Uterus (tissue), 3 donors: ENCODE measurements at regions not wholly inside any gene's neighbourhood (a gene's known extent, or its start where the extent isn't known, plus 50 kb on each side); places are given as distances from the start of the nearest gene placed in this dataset.

Source experiments
- DNase-seq, 2 donors: peaks; one replicate each; pipeline ENCODE4 v3.0.0-alpha.2; 2019 to 2020
- H3K27ac ChIP-seq, 2 donors: fragments of 200-600 bp; sonication (generic); 1 replicate in 1 of 2; 2 replicates in 1 of 2; pipeline ENCODE4 v1.5.1; 2016 to 2018
- H3K27me3 ChIP-seq, 2 donors: fragments of 200-600 bp; sonication (generic); one replicate each; pipeline ENCODE4 v1.5.1; 2018 to 2019; ENCODE audit warnings: control low read depth in 1 of 2
- H3K36me3 ChIP-seq, 2 donors: fragments of 200-600 bp; sonication (generic); one replicate each; pipeline ENCODE4 v1.5.1; 2019; ENCODE audit warnings: control low read depth in 1 of 2
- H3K4me1 ChIP-seq, 2 donors: fragments of 200-600 bp; sonication (generic); one replicate each; pipeline ENCODE4 v1.5.1; 2018 to 2019; ENCODE audit warnings: control low read depth in 1 of 2
- H3K4me3 ChIP-seq, 2 donors: fragments of 200-600 bp; sonication (generic); 1 replicate in 1 of 2; 2 replicates in 1 of 2; pipeline ENCODE4 v1.5.1; 2018 to 2019; ENCODE audit warnings: mild to moderate bottlenecking in 1 of 2
- H3K9me3 ChIP-seq, 2 donors: fragments of 200-600 bp; sonication (generic); one replicate each; pipeline ENCODE4 v1.5.1; 2019; ENCODE audit warnings: control low read depth in 1 of 2
- CTCF ChIP-seq, 4 experiments: fragments of 200-600 bp in 2 of 4; fragments of 450-650 bp in 2 of 4; sonication (generic) in 2 of 4; IDR thresholded peaks; one replicate each; pipeline ENCODE4 v1.5.1; 2016 to 2019; ENCODE audit warnings: antibody characterized with exemption in 4 of 4, mild to moderate bottlenecking in 2 of 4, moderate library complexity in 1 of 4
- POLR2A ChIP-seq, 2 donors: fragments of 450-650 bp; IDR thresholded peaks; one replicate each; pipeline ENCODE4 v1.6.1; 2016; ENCODE audit warnings: antibody characterized with exemption in 2 of 2, mild to moderate bottlenecking in 1 of 2, moderate library complexity in 1 of 2
- intact Hi-C: fragments of 100-400 bp; cut with DNase I; formaldehyde crosslinking; loops from one replicate; pipeline ENCODE4 v1.15.1; 2023; ENCODE audit warnings: low total_unique reads
- donor health status: DM: yes; HTN: yes; CAD: no.

- no peak for DNase-seq
- H3K27me3 ChIP-seq, result no peaks in the 10 kb centered on the region
- intact Hi-C loops, result no loop called here
Measured at GRCh38 chr6:133179481-133179880, 61.7 kb upstream of the EYA4 start.

GRCh38 chr6:133183691-133184090 lies 57.5 kb upstream of the EYA4 start:
- Histone ChIP-seq H3K4me3 (no peak overlapping the region), H3K36me3 (peaks cover 0 to 2% of the 10 kb centered on the region in 2 donors), H3K27me3 (no peaks in the 10 kb centered on the region), H3K9me3 (no peaks in the 10 kb centered on the region), H3K27ac (no peak overlapping the region), H3K4me1 (no peaks in the 10 kb centered on the region)
- intact Hi-C loops, result no loop called here
- TF ChIP-seq CTCF (IDR thresholded peaks at IDR 0.05) (no peak), POLR2A (IDR thresholded peaks at IDR 0.05) (no peak)
- DNase-seq, result no peak

More at GRCh38 chr6:133179481-133179880, 61.7 kb upstream of the EYA4 start:
- H3K27ac ChIP-seq, result no peak overlapping the region
- no peaks in the 10 kb centered on the region for H3K9me3 ChIP-seq
- H3K4me3 ChIP-seq, result no peak overlapping the region
- H3K4me1 ChIP-seq, result no peaks in the 10 kb centered on the region
- TF ChIP-seq CTCF (IDR thresholded peaks at IDR 0.05) (no peak), POLR2A (IDR thresholded peaks at IDR 0.05) (no peak)
- peaks cover 0 to 2% of the 10 kb centered on the region in 2 donors for H3K36me3 ChIP-seq

- intact Hi-C loops, result no loop called here
- H3K4me3 ChIP-seq, result no peak overlapping the region
- TF ChIP-seq POLR2A (IDR thresholded peaks at IDR 0.05), result no peak
- TF ChIP-seq CTCF (IDR thresholded peaks at IDR 0.05), result peak in 3 of 4 experiments; percentile 19 to 36 (median 32)
- no peaks in the 10 kb centered on the region for H3K27me3 ChIP-seq
- H3K4me1 ChIP-seq, result no peaks in the 10 kb centered on the region
- peaks cover 0 to 2% of the 10 kb centered on the region in 2 donors for H3K36me3 ChIP-seq
- H3K27ac ChIP-seq, result no peak overlapping the region
- no peak for DNase-seq
- no peaks in the 10 kb centered on the region for H3K9me3 ChIP-seq
Measured at GRCh38 chr6:133184798-133185372, 56.3 kb upstream of the EYA4 start.

GRCh38 chr6:133185731-133186130 lies 55.4 kb upstream of the EYA4 start:
- intact Hi-C loops, result no loop called here
- no peak overlapping the region for H3K4me3 ChIP-seq
- H3K9me3 ChIP-seq, result no peaks in the 10 kb centered on the region
- H3K36me3 ChIP-seq, result peaks cover 0 to 2% of the 10 kb centered on the region in 2 donors
- H3K27me3 ChIP-seq, result no peaks in the 10 kb centered on the region
- no peaks in the 10 kb centered on the region for H3K4me1 ChIP-seq
- no peak for DNase-seq
- no peak overlapping the region for H3K27ac ChIP-seq
- TF ChIP-seq CTCF (IDR thresholded peaks at IDR 0.05) (no peak), POLR2A (IDR thresholded peaks at IDR 0.05) (no peak)

- H3K4me3 ChIP-seq, result no peak overlapping the region
- intact Hi-C loops, result no loop called here
- TF ChIP-seq CTCF (IDR thresholded peaks at IDR 0.05), result no peak
- TF ChIP-seq POLR2A (IDR thresholded peaks at IDR 0.05), result no peak
- no peaks in the 10 kb centered on the region for H3K27me3 ChIP-seq
- H3K27ac ChIP-seq, result no peak overlapping the region
- H3K36me3 ChIP-seq, result peaks cover 0 to 2% of the 10 kb centered on the region in 2 donors
- H3K9me3 ChIP-seq, result no peaks in the 10 kb centered on the region
- H3K4me1 ChIP-seq, result no peaks in the 10 kb centered on the region
- no peak for DNase-seq
Measured at GRCh38 chr6:133187114-133187513, 54.0 kb upstream of the EYA4 start.
